ENCODE measurements at regions not wholly inside any gene's neighbourhood (a gene's known extent, or its start where the extent isn't known, plus 50 kb on each side); places are given as distances from the start of the nearest gene placed in this dataset.

DNA sequence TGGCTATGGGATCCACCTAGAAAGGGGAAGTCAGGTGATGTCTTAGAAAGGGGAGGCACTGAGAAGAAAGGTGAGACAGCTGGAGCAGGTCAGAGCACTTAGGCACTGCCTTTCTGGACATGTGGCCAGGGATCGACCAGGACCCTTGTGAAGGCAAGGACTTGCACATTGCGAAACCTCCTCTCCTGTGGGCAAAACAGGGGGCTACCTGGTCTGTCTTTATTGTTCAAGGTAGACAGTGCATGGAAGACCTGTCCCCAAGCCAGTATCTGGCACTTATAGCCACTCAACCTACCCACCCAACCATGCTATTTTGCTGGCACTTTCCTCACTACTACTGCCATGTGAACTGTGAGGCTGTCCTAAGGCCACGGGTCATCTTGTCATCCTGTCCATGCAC is 67.2 kb downstream of the NAV1 start:
- TF ChIP-seq, protein P1, sequence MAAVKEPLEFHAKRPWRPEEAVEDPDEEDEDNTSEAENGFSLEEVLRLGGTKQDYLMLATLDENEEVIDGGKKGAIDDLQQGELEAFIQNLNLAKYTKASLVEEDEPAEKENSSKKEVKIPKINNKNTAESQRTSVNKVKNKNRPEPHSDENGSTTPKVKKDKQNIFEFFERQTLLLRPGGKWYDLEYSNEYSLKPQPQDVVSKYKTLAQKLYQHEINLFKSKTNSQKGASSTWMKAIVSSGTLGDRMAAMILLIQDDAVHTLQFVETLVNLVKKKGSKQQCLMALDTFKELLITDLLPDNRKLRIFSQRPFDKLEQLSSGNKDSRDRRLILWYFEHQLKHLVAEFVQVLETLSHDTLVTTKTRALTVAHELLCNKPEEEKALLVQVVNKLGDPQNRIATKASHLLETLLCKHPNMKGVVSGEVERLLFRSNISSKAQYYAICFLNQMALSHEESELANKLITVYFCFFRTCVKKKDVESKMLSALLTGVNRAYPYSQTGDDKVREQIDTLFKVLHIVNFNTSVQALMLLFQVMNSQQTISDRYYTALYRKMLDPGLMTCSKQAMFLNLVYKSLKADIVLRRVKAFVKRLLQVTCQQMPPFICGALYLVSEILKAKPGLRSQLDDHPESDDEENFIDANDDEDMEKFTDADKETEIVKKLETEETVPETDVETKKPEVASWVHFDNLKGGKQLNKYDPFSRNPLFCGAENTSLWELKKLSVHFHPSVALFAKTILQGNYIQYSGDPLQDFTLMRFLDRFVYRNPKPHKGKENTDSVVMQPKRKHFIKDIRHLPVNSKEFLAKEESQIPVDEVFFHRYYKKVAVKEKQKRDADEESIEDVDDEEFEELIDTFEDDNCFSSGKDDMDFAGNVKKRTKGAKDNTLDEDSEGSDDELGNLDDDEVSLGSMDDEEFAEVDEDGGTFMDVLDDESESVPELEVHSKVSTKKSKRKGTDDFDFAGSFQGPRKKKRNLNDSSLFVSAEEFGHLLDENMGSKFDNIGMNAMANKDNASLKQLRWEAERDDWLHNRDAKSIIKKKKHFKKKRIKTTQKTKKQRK (IDR thresholded peaks at IDR 0.05; ENCODE audit: low read depth, low read length), result no peak
- TF ChIP-seq HCFC1 (IDR thresholded peaks at IDR 0.05; ENCODE audit: low read length) (no peak), SMC3 (IDR thresholded peaks at IDR 0.05; ENCODE audit: borderline replicate concordance, low read length) (no peak), TAF1 (IDR thresholded peaks at IDR 0.05; ENCODE audit: borderline replicate concordance, low read depth, low read length) (no peak), CTCF (IDR thresholded peaks at IDR 0.05 in 2 of 3, conservative IDR thresholded peaks at IDR 0.05 in 1 of 3; ENCODE audit: control insufficient read depth in 2 of 3, extremely low read depth in 1 of 3, insufficient read depth in 1 of 3, low read depth in 3 of 3, low read length in 3 of 3) (no peak)

Data from GM12878 (cell line).